Panc1 (cell line): ENCODE measurements at regions not wholly inside any gene's neighbourhood (a gene's known extent, or its start where the extent isn't known, plus 50 kb on each side); places are given as distances from the start of the nearest gene placed in this dataset.

Experiments
- ATAC-seq: fragments of 200-7000 bp; cut with Tn5 transposase; 2 replicates; pipeline ENCODE4 v1.9.1; 2020; ENCODE audit warnings: mild to moderate bottlenecking, moderate library complexity
- BruUV-seq: library from RNA; stranded (reverse); fragments of 400-500 nt; replicated peaks from 2 replicates; lab custom pipeline; 2021; lab: Mats Ljungman, UMichigan
- CTCF ChIA-PET: fragments of 300-600 bp; sonication (Branson Sonifier 250); formaldehyde crosslinking; loops from one replicate; lab custom pipeline; 2022; ENCODE audit warnings: antibody characterized with exemption; lab: Charles Lee
- POLR2A ChIA-PET: fragments of 300-600 bp; sonication (Branson Sonifier 250); formaldehyde crosslinking; loops from one replicate; lab custom pipeline; 2022; ENCODE audit warnings: antibody characterized with exemption; lab: Charles Lee
- DNase-seq: peaks from one replicate; pipeline ENCODE4 v3.0.0-alpha.2; 2010; ENCODE audit warnings: low read depth, low spot score
- H3K27ac ChIP-seq: 2 replicates; pipeline ENCODE4 v1.5.1; 2011; ENCODE audit warnings: mild to moderate bottlenecking, low read length, inconsistent platforms
- H3K27me3 ChIP-seq: fragments of 200-500 bp; sonication (Bioruptor generic); 2 replicates; pipeline ENCODE4 v1.6.0; 2014; ENCODE audit warnings: low read length, inconsistent platforms; ENCODE audit not compliant: control insufficient read depth, insufficient read depth
- H3K36me3 ChIP-seq: fragments of 200-500 bp; sonication (Bioruptor generic); 2 replicates; pipeline ENCODE4 v1.5.1; 2014; ENCODE audit warnings: inconsistent platforms, mild to moderate bottlenecking, low read length, moderate library complexity; ENCODE audit not compliant: control insufficient read depth, insufficient read depth
- H3K4me1 ChIP-seq: 2 replicates; pipeline ENCODE4 v1.5.1; 2011; ENCODE audit warnings: inconsistent platforms, mild to moderate bottlenecking, low read length, moderate library complexity; ENCODE audit not compliant: control insufficient read depth, insufficient read depth
- H3K4me3 ChIP-seq, 2 experiments: 2 replicates each; pipeline ENCODE4 v1.5.1; 2011 to 2012; ENCODE audit warnings: low read depth in 2 of 2, low read length in 2 of 2, mild to moderate bottlenecking in 2 of 2, inconsistent platforms in 1 of 2, moderate library complexity in 1 of 2
- H3K9me3 ChIP-seq: fragments of 200-500 bp; sonication (Bioruptor generic); 2 replicates; pipeline ENCODE4 v1.5.1; 2014; ENCODE audit warnings: low read depth, mild to moderate bottlenecking, inconsistent platforms, low read length, moderate library complexity; ENCODE audit not compliant: control insufficient read depth, insufficient read depth
- CTCF ChIP-seq: fragments of 450-650 bp; IDR thresholded peaks from 2 replicates; pipeline ENCODE4 v1.5.1; 2017; ENCODE audit warnings: mild to moderate bottlenecking
- POLR2AphosphoS5 ChIP-seq: IDR thresholded peaks from 2 replicates; pipeline ENCODE4 v1.6.1; 2012; ENCODE audit warnings: mild to moderate bottlenecking, low read depth, low read length, moderate library complexity
- REST ChIP-seq, 2 experiments: IDR thresholded peaks; 2 replicates each; pipeline ENCODE4 v1.6.1; 2011 to 2012; ENCODE audit warnings: low read depth in 2 of 2, control low read depth in 1 of 2, low read length in 1 of 2, mild to moderate bottlenecking in 1 of 2, moderate library complexity in 1 of 2; ENCODE audit not compliant: insufficient read depth in 1 of 2
- SIN3A ChIP-seq: IDR thresholded peaks from 2 replicates; pipeline ENCODE4 v1.6.1; 2012; ENCODE audit warnings: low read depth, mild to moderate bottlenecking, low read length, moderate library complexity, borderline replicate concordance; ENCODE audit not compliant: insufficient read depth
- TCF7L2 ChIP-seq: IDR thresholded peaks from 2 replicates; pipeline ENCODE4 v1.6.1; 2011; ENCODE audit warnings: mild to moderate bottlenecking, low read depth, low read length, inconsistent platforms
- in situ Hi-C: cut with HindIII; loops from 2 replicates; pipeline ENCODE4 v1.10.0; 2016; ENCODE audit warnings: low sequenced_read_pairs, low pct_unique_long_range_greater_than_20kb
- intact Hi-C: fragments of 100-400 bp; cut with micrococcal nuclease; formaldehyde crosslinking; loops from one replicate; pipeline ENCODE4 v1.10.0; 2022; ENCODE audit not compliant: unreplicated experiment

DNA sequence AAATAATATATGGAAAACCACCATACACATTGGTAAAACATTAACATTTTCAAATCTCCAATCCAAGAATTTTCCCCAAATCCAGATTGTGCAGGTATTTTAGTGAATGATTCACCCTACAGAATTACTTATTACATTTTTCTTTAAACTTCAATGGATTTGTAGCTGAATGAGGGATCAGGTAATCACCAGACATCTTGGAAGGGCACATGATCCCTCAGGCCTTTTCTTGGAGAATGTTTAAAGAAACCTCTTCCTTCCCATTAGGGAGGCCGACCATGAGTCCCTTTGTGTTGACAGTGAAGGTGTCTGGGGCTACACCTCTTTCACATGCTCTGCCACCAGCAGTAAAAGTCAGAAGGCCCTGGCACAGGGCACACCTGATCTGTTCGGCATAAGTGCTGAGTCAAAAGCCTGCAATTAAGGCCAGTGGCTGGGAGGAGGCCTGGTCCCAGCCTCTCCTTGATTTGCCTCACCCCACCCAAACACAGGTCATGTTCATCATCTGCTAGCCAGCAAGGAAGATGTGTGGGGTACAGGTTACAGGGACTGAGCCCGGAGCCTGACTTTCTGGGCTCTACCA lies 207.7 kb downstream of the SNX10 start:
- H3K9me3 ChIP-seq = no peaks in the 10 kb centered on the region
- no peak overlapping the region for H3K4me3 ChIP-seq
- peaks cover 5% of the 10 kb centered on the region; the same call in 1 of the 2 replicates for H3K27me3 ChIP-seq
- CTCF ChIA-PET = no interaction called here
- POLR2A ChIA-PET = no interaction called here
- H3K36me3 ChIP-seq = no peaks in the 10 kb centered on the region
- TF ChIP-seq SIN3A (no peak), REST (IDR thresholded peaks at IDR 0.05; ENCODE audit: insufficient read depth in 1 of 2, low read depth in 2 of 2, low read length in 1 of 2) (no peak), TCF7L2 (no peak), POLR2AphosphoS5 (no peak), CTCF (no peak)
- H3K4me1 ChIP-seq = no peaks in the 10 kb centered on the region
- in situ Hi-C loops = no loop called here
- H3K27ac ChIP-seq = no peak overlapping the region
- DNase-seq = no peak
- intact Hi-C loops = no loop called here
- no TSS peak for BruUV-seq
- no peak for ATAC-seq

GRCh38 chr7:26500749-26501352 lies 209.2 kb downstream of the SNX10 start:
- H3K27me3 ChIP-seq = peaks cover 5% of the 10 kb centered on the region; the same call in 1 of the 2 replicates
- no peak for TF ChIP-seq REST (IDR thresholded peaks at IDR 0.05; ENCODE audit: insufficient read depth in 1 of 2, low read depth in 2 of 2, low read length in 1 of 2)
- peak; percentile 71; the same call in 1 of the 2 replicates for TF ChIP-seq CTCF
- TF ChIP-seq POLR2AphosphoS5 = no peak
- no peak for TF ChIP-seq TCF7L2
- no peak for TF ChIP-seq SIN3A
- no peaks in the 10 kb centered on the region for H3K4me1 ChIP-seq
- no peak overlapping the region for H3K4me3 ChIP-seq
- POLR2A ChIA-PET = no interaction called here
- DNase-seq (no peak), ATAC-seq (no peak)
- intact Hi-C loops = loop anchor here (5.0 kb wide), 1 partner anchor 166 kb away; no protein-coding TSS in a partner anchor
- no peaks in the 10 kb centered on the region for H3K9me3 ChIP-seq
- no peaks in the 10 kb centered on the region for H3K36me3 ChIP-seq
- CTCF ChIA-PET = interaction anchor here (0.6 to 1.5 kb wide), 3 partner anchors 14 to 131 kb away, joined by 3 to 8 read pairs (median 3); no protein-coding TSS in a partner anchor
- in situ Hi-C loops = no loop called here
- H3K27ac ChIP-seq = no peak overlapping the region
- BruUV-seq = no TSS peak
